GM19452 (cell line): ENCODE measurements at regions not wholly inside any gene's neighbourhood (a gene's known extent, or its start where the extent isn't known, plus 50 kb on each side); places are given as distances from the start of the nearest gene placed in this dataset.

Source experiments
- ATAC-seq: cut with Tn5 transposase; IDR thresholded peaks from one replicate; pipeline ENCODE4 v1.9.1; 2021; ENCODE audit not compliant: unreplicated experiment

GRCh38 chr15:62528505-62528904 lies 363.4 kb upstream of the C2CD4B start:
- no peak for ATAC-seq

- no peak for ATAC-seq
Observed at GRCh38 chr15:62532367-62532766, 367.3 kb upstream of the C2CD4B start.

DNA sequence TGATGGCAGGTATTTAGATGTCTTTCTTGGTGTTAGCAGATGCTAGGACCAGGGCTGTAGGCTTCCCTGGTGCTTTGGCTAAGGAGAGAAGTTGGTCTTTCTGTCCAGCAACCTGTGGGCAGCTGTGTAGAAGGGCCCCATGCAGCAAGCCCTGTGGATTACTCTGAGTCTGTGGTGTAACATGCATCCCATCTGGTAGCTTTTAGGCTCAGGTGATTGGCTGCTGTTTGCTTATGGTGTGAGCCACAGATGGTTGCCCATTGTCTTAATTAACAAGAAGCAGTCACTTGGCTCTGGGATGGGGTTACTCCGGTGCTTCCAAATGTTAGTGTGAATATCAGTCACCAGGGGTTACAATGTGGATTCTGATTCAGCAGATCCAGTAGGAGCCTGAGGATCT lies 368.6 kb upstream of the C2CD4B start:
- no peak for ATAC-seq

DNA sequence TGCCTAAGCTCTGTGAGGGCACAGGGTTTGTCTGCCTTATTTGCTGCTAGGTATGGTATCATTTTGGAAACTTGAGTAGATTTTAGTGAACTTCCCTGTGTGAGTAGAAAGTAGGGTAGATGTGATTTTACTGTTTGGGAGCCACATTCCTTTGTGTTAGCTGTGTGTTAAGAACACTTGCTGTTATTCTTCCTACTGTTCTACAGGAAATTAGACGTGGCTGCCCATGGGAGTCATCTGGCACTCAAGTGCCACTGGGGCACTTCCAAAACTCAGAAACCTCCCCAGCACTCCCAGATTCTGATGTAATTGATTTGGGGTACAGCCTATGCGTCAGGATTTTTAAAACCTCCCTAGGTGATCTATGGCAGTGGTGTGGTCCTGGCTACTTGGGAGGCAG lies 369.9 kb upstream of the C2CD4B start:
- no peak for ATAC-seq

- ATAC-seq = no peak
Observed at GRCh38 chr15:62539236-62539635, 374.2 kb upstream of the C2CD4B start.

DNA sequence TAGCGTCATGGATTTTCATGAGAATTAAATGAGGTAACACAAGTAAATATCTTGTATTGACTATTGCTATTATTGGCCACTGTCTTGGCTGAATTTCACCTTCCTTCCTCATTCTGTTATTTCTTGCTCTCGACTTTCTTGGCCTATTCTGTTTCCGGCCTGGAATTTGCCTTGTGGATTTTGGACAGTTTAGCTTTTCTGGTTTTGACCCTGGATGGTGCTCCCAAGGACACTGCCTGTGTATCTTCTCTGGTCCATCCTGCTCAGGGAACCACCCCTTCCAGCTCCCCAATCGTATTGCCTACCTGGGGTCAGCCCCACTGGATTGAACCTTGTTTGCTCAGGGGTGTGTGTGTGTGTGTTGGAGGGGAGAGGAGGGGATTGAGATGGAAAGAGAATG lies 376.2 kb upstream of the C2CD4B start:
- no peak for ATAC-seq

GRCh38 chr15:62541846-62542245 lies 376.8 kb upstream of the C2CD4B start:
- ATAC-seq = no peak

DNA sequence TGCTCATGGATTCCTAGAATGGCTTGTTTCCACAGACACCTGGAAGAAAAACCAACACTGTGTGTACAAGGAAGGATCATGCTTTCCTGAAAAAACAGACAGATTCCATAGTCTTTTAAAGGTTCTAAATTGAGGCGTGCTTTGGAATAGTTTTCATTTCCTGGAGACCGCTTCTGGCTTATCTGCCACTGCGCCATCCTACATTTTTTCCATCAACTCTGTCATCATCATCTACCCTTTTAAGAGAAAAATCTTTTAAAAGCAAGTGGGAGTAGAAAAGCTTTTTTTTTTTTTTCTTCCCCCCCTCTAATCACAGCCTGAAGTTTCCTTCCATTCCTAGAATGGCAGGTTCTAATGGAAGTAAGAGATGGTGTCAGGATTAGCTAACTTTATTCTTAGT lies 379.4 kb upstream of the C2CD4B start:
- ATAC-seq = no peak

DNA sequence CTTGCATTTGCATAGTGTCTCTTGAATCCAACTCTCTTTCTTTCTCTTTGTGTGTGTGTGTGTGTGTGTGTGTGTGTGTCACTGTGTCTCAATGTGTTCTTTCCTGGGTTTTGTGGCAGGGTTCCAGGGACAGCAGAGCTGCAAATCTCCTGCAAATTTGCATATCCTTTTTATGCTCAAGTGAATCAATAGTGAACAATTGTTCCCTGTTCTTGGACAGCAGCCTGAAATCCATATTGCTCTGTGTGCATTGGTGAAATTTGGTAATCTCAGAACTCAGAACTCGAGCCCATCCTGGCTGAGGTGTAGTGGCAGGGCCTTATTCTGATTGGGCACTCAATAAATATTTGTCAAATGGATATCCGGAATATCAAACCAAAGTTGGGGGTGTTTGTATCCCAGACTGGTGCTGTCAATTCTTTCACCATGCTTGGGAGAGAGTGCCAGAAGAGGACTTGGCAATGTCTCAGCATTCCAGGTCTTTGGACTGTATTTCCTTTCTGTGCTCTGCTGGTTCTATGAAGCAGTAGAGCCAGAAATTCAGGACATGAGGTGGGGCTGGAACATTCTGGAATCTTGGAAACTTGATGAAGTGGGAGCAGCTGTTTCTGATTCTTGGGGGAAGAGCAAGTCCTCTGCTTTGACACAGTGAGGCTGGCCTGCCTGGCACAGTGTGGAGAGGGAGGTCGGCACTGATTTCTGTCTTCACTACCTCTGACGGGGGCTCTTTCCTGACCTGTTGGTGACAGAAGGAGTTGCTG lies 380.6 kb upstream of the C2CD4B start:
- no peak for ATAC-seq

GRCh38 chr15:62546628-62547027 lies 381.5 kb upstream of the C2CD4B start:
- no peak for ATAC-seq

DNA sequence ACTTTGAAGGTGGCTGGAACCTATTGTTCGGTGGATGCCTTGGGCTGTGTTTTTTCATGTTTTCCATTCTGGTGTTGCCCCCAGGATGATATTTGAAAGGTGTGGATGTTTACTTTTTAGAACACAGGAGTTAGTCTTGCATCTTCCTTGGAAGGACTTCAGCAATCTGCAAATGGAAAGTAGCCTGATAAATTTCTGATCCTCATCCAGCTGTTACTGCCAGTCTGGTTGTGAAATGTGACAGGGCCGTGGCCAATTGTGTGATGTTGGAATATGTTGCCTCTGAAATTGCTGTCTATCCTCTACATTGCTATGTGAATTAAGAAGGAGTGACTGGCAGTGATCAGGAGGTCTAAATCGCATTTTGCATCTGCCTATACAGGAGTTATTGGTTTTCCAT lies 382.5 kb upstream of the C2CD4B start:
- ATAC-seq = no peak

GRCh38 chr15:62549345-62549970 lies 384.4 kb upstream of the C2CD4B start:
- ATAC-seq = no peak

DNA sequence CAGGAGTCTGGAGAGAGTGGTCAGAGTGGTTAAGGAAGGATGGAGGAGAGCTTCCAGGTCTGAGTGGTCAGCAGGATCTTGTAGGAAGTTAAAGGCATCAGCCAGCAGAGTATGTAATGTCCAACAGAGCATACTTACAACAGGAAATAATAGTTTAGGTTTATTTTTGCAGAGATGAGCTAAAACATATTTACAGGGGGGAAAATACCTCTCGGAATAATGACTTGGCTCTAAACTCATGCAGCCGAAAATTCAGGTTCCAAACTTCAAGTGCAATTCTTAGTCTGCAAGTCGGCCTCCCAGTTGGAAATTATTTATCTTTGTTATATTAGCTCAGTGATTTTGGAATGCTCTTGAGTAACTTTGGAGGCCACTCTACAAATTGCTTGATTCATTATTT lies 385.0 kb upstream of the C2CD4B start:
- no peak for ATAC-seq

DNA sequence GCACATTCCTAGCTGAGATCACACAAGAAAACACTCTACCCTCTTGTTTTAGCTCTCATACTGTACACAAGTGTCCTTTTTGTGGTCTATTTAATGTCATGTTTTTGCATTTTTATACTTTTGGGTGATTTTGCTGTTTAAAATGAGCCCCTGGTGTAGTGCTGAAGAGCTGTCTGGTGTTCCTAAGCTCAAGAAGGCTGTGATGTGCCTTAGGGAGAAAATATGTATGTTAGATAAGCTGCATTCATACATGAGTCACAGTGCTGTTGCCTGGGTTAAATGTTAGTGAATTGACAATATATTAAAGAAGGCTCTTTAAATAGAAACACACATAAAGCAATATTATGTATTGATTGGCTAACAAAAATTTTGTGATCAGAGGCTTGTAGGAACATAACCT lies 387.4 kb upstream of the C2CD4B start:
- no peak for ATAC-seq

- ATAC-seq = no peak
Observed at GRCh38 chr15:62553911-62554563, 389.0 kb upstream of the C2CD4B start.

- ATAC-seq = no peak
Observed at GRCh38 chr15:62558640-62559380, 393.7 kb upstream of the C2CD4B start.

GRCh38 chr15:62559381-62559733 lies 394.3 kb upstream of the C2CD4B start:
- ATAC-seq = no peak

DNA sequence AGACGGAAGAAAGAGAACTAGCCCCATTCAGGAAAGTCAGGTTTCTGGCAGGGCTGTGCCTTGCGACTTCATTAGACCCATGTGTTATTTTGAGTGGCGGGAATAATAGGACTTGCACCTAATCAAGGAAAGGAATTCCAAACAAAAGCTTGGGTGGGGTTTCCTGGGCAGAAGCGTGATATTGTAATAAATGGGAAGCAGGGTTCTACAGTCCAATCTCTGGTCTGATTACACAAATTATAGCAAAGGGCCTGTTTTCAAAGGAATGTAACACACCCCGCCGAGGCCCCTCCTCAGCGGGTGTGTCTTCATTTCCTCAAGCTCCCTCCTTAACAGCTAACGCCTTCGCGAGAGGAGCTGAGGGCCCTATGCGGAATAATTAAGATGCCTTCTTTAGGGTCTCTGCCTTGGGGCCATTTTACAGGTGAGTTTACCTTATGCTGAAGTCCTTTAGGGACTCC lies 396.0 kb upstream of the C2CD4B start:
- ATAC-seq = no peak

- no peak for ATAC-seq
Observed at GRCh38 chr15:62561571-62561970, 396.5 kb upstream of the C2CD4B start.

- no peak for ATAC-seq
Observed at GRCh38 chr15:62564886-62565633, 400.0 kb upstream of the C2CD4B start.

DNA sequence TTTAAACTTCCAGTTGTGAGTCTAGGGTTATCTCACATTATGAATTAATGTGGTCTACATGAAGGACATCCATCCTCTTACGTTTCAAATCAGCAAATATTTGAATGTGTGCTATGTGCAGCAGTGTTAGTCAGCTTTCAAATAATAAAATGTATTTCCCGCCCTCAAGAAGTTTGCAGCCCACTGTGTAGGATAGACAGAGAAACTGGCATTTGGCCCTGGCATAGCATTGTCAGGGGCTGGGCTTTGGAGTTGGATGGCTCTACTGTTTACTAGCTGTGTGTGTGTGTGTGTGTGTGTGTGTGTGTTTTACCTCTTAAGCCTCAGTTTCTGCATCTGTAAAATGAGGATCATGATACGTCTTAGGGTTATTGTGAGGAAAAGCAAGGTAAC lies 400.5 kb upstream of the C2CD4B start:
- ATAC-seq = no peak
